IMR-90 (cell line): ENCODE measurements at regions not wholly inside any gene's neighbourhood (a gene's known extent, or its start where the extent isn't known, plus 50 kb on each side); places are given as distances from the start of the nearest gene placed in this dataset.

Experiments
- ATAC-seq: fragments of 200-7000 bp; cut with Tn5 transposase; 2 replicates; pipeline ENCODE4 v1.9.1; 2020; ENCODE audit warnings: low read depth, mild to moderate bottlenecking, moderate library complexity
- BruUV-seq: library from RNA; stranded (reverse); fragments of 400-500 nt; replicated peaks from 2 replicates; lab custom pipeline; 2021; lab: Mats Ljungman, UMichigan
- CTCF ChIA-PET: fragments of 300-600 bp; formaldehyde crosslinking; extraction: SDS; loops from one replicate; lab custom pipeline; 2021; ENCODE audit warnings: antibody characterized with exemption; lab: Yijun Ruan, JAX
- POLR2A ChIA-PET: fragments of 300-600 bp; sonication (Branson Sonifier 250); formaldehyde crosslinking; loops from one replicate; lab custom pipeline; 2022; ENCODE audit warnings: antibody characterized with exemption; ENCODE audit not compliant: unreplicated experiment; lab: Charles Lee
- DNase-seq: peaks from one replicate; pipeline ENCODE4 v3.0.0; 2013
- H2AFZ ChIP-seq: replicated peaks from 2 replicates; pipeline ENCODE3; 2013; ENCODE audit warnings: low read length, mild to moderate bottlenecking; ENCODE audit not compliant: poor library complexity
- H2AK5ac ChIP-seq: 2 replicates; pipeline ENCODE4 v1.6.1; 2013; ENCODE audit warnings: low read depth, low read length, inconsistent platforms
- H2AK9ac ChIP-seq: replicated peaks from 2 replicates; pipeline ENCODE3; 2013; ENCODE audit warnings: mild to moderate bottlenecking, low read depth, low read length, moderate library complexity; ENCODE audit not compliant: poor library complexity
- H2BK120ac ChIP-seq: 2 replicates; pipeline ENCODE4 v1.6.1; 2013; ENCODE audit warnings: low read depth, low read length, inconsistent platforms
- H2BK15ac ChIP-seq: 3 replicates; pipeline ENCODE4 v1.6.1; 2013; ENCODE audit warnings: low read depth, low read length, inconsistent platforms
- H2BK20ac ChIP-seq: 2 replicates; pipeline ENCODE4 v1.6.1; 2013; ENCODE audit warnings: low read depth, mild to moderate bottlenecking, inconsistent platforms, low read length, moderate library complexity
- H2BK5ac ChIP-seq: 2 replicates; pipeline ENCODE4 v1.6.1; 2013; ENCODE audit warnings: mild to moderate bottlenecking, low read depth, low read length, inconsistent platforms; ENCODE audit not compliant: poor library complexity, severe bottlenecking
- H3K14ac ChIP-seq: replicated peaks from 2 replicates; pipeline ENCODE4 v1.6.1; 2013; ENCODE audit warnings: low read depth, low read length, inconsistent platforms
- H3K18ac ChIP-seq: 2 replicates; pipeline ENCODE4 v1.6.1; 2013; ENCODE audit warnings: low read depth, low read length, control low read depth
- H3K23ac ChIP-seq: 2 replicates; pipeline ENCODE4 v1.6.1; 2013; ENCODE audit warnings: low read depth, low read length, inconsistent platforms
- H3K27ac ChIP-seq: 2 replicates; pipeline ENCODE4 v1.5.1; 2013; ENCODE audit warnings: mild to moderate bottlenecking, control low read depth, low read length; ENCODE audit not compliant: insufficient read depth
- H3K27me3 ChIP-seq: 2 replicates; pipeline ENCODE4 v1.6.1; 2013; ENCODE audit warnings: low read length; ENCODE audit not compliant: control insufficient read depth, insufficient read depth
- H3K36me3 ChIP-seq: 2 replicates; pipeline ENCODE4 v1.6.1; 2013; ENCODE audit warnings: low read length, mixed read lengths; ENCODE audit not compliant: control insufficient read depth, insufficient read depth
- H3K4ac ChIP-seq: 2 replicates; pipeline ENCODE4 v1.6.1; 2013; ENCODE audit warnings: low read depth, low read length, inconsistent platforms
- H3K4me1 ChIP-seq: 2 replicates; pipeline ENCODE4 v1.6.1; 2013; ENCODE audit warnings: low read length, mixed read lengths; ENCODE audit not compliant: control insufficient read depth, insufficient read depth
- H3K4me2 ChIP-seq: 2 replicates; pipeline ENCODE4 v1.6.1; 2013; ENCODE audit warnings: low read depth, mild to moderate bottlenecking, control low read depth, low read length, moderate library complexity
- H3K4me3 ChIP-seq: 2 replicates; pipeline ENCODE4 v1.5.1; 2013; ENCODE audit warnings: low read depth, mild to moderate bottlenecking, control low read depth, low read length, moderate library complexity; ENCODE audit not compliant: insufficient read depth
- H3K56ac ChIP-seq: 2 replicates; pipeline ENCODE4 v1.6.1; 2013; ENCODE audit warnings: low read length, inconsistent platforms; ENCODE audit not compliant: insufficient read depth; ENCODE audit errors: extremely low read depth
- H3K79me1 ChIP-seq, 2 experiments: 2 replicates each; pipeline ENCODE4 v1.6.1; 2013; ENCODE audit warnings: low read length in 2 of 2, inconsistent platforms in 1 of 2, low read depth in 1 of 2
- H3K9ac ChIP-seq: 2 replicates; pipeline ENCODE4 v1.6.1; 2013; ENCODE audit warnings: low read depth, low read length, control low read depth
- H3K9me1 ChIP-seq: 2 replicates; pipeline ENCODE4 v1.6.1; 2013; ENCODE audit warnings: low read length, inconsistent platforms; ENCODE audit not compliant: insufficient read depth
- H3K9me3 ChIP-seq: 2 replicates; pipeline ENCODE4 v1.6.1; 2013; ENCODE audit warnings: low read length; ENCODE audit not compliant: control insufficient read depth, insufficient read depth
- H4K20me1 ChIP-seq: 2 replicates; pipeline ENCODE4 v1.6.1; 2013; ENCODE audit warnings: low read length, inconsistent platforms; ENCODE audit not compliant: insufficient read depth
- H4K5ac ChIP-seq: 2 replicates; pipeline ENCODE4 v1.6.1; 2013; ENCODE audit warnings: mild to moderate bottlenecking, low read depth, low read length, control low read depth
- H4K8ac ChIP-seq, 2 experiments: 2 replicates each; pipeline ENCODE4 v1.6.1; 2013; ENCODE audit warnings: low read depth in 2 of 2, low read length in 2 of 2, control low read depth in 1 of 2, inconsistent platforms in 1 of 2
- H4K91ac ChIP-seq: 2 replicates; pipeline ENCODE4 v1.6.1; 2013; ENCODE audit warnings: low read depth, low read length, inconsistent platforms; ENCODE audit not compliant: insufficient read depth
- CEBPB ChIP-seq: IDR thresholded peaks from 2 replicates; pipeline ENCODE4 v1.6.1; 2012; ENCODE audit warnings: low read depth, low read length, improper control_type of control experiment
- NFE2L2 ChIP-seq: fragments of 150-350 bp; IDR thresholded peaks from 2 replicates; pipeline ENCODE4 v1.6.1; 2016; ENCODE audit warnings: low read depth, mild to moderate bottlenecking, low read length
- SMC3 ChIP-seq: fragments of 150-350 bp; IDR thresholded peaks from 2 replicates; pipeline ENCODE4 v1.6.1; 2016; ENCODE audit warnings: low read depth, mild to moderate bottlenecking, antibody characterized with exemption, low read length, moderate library complexity
- WGBS, 2 experiments: methylation state at CpG; one replicate each; pipeline versions ENCODE4 v1.1.5 to v1.1.7; 2013; ENCODE audit warnings: missing lambda C conversion rate in 2 of 2; ENCODE audit not compliant: insufficient read length in 1 of 2; ENCODE audit errors: extremely low coverage in 2 of 2; 5-methylcytosine and 5-hydroxymethylcytosine counted together
- dilution Hi-C: fragments of 300-500 bp; cut with HindIII; formaldehyde crosslinking; loops from one replicate; pipeline ENCODE4 v1.14.3; 2018; ENCODE audit warnings: low sequenced_read_pairs; ENCODE audit not compliant: unreplicated experiment
- in situ Hi-C: fragments of 300-500 bp; cut with MboI; formaldehyde crosslinking; loops from 3 replicates; pipeline ENCODE4 v1.14.3; 2019; ENCODE audit warnings: low sequenced_read_pairs, inconsistent platforms, mixed read lengths
- intact Hi-C: fragments of 100-400 bp; cut with micrococcal nuclease; formaldehyde crosslinking; loops from 2 replicates; pipeline ENCODE4 v1.10.0; 2022

- Histone ChIP-seq H3K27me3 (no peaks in the 10 kb centered on the region), H4K5ac (no peak overlapping the region), H3K27ac (no peak overlapping the region), H2BK5ac (no peak overlapping the region), H3K9me1 (peaks cover 3% of the 10 kb centered on the region; the same call in 1 of the 2 replicates), H3K18ac (peak overlapping the region; percentile 9; the same call in 1 of the 2 replicates), H3K79me1 (no peaks in the 10 kb centered on the region), H2BK120ac (peak overlapping the region; percentile 65), H3K4me3 (no peak overlapping the region), H2AFZ (no peak overlapping the region), H3K9ac (no peak overlapping the region), H4K91ac (peak overlapping the region; percentile 39; the same call in 1 of the 2 replicates), H3K23ac (no peak overlapping the region), H3K14ac (peak overlapping the region; percentile 55), H2BK15ac (peak overlapping the region; percentile 65; the same call in 2 of the 3 replicates), H3K4me2 (no peak overlapping the region; the same call in 1 of the 2 replicates), H2AK5ac (peak overlapping the region; percentile 56), H2AK9ac (no peak overlapping the region), H3K4me1 (peaks cover 11% of the 10 kb centered on the region), H4K8ac (peak overlapping the region in 1 of 2 experiments; percentile 58; a peak in 1 of 4 replicates), H3K36me3 (no peaks in the 10 kb centered on the region), H3K9me3 (no peaks in the 10 kb centered on the region), H4K20me1 (no peaks in the 10 kb centered on the region), H3K56ac (no peak overlapping the region), H2BK20ac (peak overlapping the region; percentile 69; the same call in 1 of the 2 replicates), H3K4ac (peak overlapping the region; percentile 64)
- no TSS peak for BruUV-seq
- intact Hi-C loops (no loop called here), in situ Hi-C loops (no loop called here), dilution Hi-C loops (no loop called here)
- TF ChIP-seq NFE2L2 (no peak), SMC3 (no peak), CEBPB (no peak)
- ChIA-PET POLR2A (no interaction called here), CTCF (no interaction called here)
- peak; percentile 37 for DNase-seq
- WGBS, 2 experiments = 100% methylated on average over 1 of the region's 13 CpGs; no CpG with 5 or more reads in 1 of the 2 experiments
- ATAC-seq = no peak; the same call in 1 of the 2 replicates
These were observed 146.2 kb upstream of the IRF2BP2 start for GRCh38 chr1:234756066-234756774.
